ENCODE measurements at regions not wholly inside any gene's neighbourhood (a gene's known extent, or its start where the extent isn't known, plus 50 kb on each side); places are given as distances from the start of the nearest gene placed in this dataset.

GRCh38 chr12:65675141-65675621 lies 149.1 kb upstream of the HMGA2 start:
- TF ChIP-seq CTCF (IDR thresholded peaks at IDR 0.05) (no peak), POLR2A (IDR thresholded peaks at IDR 0.05) (no peak)
